Gastroesophageal sphincter (tissue), 4 donors: ENCODE measurements at regions not wholly inside any gene's neighbourhood (a gene's known extent, or its start where the extent isn't known, plus 50 kb on each side); places are given as distances from the start of the nearest gene placed in this dataset.

Experiments
- ATAC-seq: fragments of 150-250 bp; one replicate; pipeline ENCODE4 v1.9.1; 2016; ENCODE audit warnings: mild to moderate bottlenecking, moderate library complexity
- H3K27ac ChIP-seq, 4 donors: fragments of 200-600 bp; sonication (generic) in 3 of 4; 1 replicate in 3 of 4; 2 replicates in 1 of 4; pipeline ENCODE4 v1.5.1; 2016 to 2019
- H3K27me3 ChIP-seq: fragments of 200-600 bp; sonication (generic); one replicate; pipeline ENCODE4 v1.5.1; 2019
- H3K36me3 ChIP-seq, 2 donors: fragments of 200-600 bp; sonication (generic); one replicate each; pipeline ENCODE4 v1.5.1; 2019; ENCODE audit warnings: control low read depth in 1 of 2
- H3K4me1 ChIP-seq, 3 donors: fragments of 200-600 bp; sonication (generic); 1 replicate in 2 of 3; 2 replicates in 1 of 3; pipeline ENCODE4 v1.5.1; 2016 to 2019; ENCODE audit warnings: control low read depth in 2 of 3
- H3K4me3 ChIP-seq, 2 donors: fragments of 200-600 bp; sonication (generic); one replicate each; pipeline ENCODE4 v1.5.1; 2019; ENCODE audit warnings: mild to moderate bottlenecking in 1 of 2, moderate library complexity in 1 of 2
- H3K9me3 ChIP-seq, 3 donors: fragments of 200-600 bp; sonication (generic); one replicate each; pipeline ENCODE4 v1.5.1; 2017 to 2019; ENCODE audit warnings: control low read depth in 2 of 3
- EP300 ChIP-seq: sonication (generic); formaldehyde crosslinking; IDR thresholded peaks from one replicate; pipeline ENCODE4 v1.6.1; 2017; ENCODE audit warnings: antibody characterized with exemption, mild to moderate bottlenecking
- POLR2A ChIP-seq, 2 donors: fragments of 450-650 bp; IDR thresholded peaks; one replicate each; pipeline ENCODE4 v1.6.1; 2017; ENCODE audit warnings: antibody characterized with exemption in 2 of 2, mild to moderate bottlenecking in 2 of 2, moderate library complexity in 1 of 2
- POLR2AphosphoS5 ChIP-seq: sonication (generic); formaldehyde crosslinking; IDR thresholded peaks from one replicate; pipeline ENCODE4 v1.6.1; 2017; ENCODE audit warnings: antibody characterized with exemption
- WGBS, 2 donors: methylation state at CpG; one replicate each; pipeline ENCODE4 v1.1.5; 2018; ENCODE audit warnings: low coverage in 1 of 2; 5-methylcytosine and 5-hydroxymethylcytosine counted together
- TF ChIP-seq, protein P1 (sequence below), 4 experiments: fragments of 200-600 bp in 2 of 4; fragments of 450-650 bp in 2 of 4; sonication (generic) in 1 of 4; IDR thresholded peaks; one replicate each; pipeline ENCODE4 v1.5.1; 2017 to 2019; ENCODE audit warnings: antibody characterized with exemption in 4 of 4, mild to moderate bottlenecking in 2 of 4, moderate library complexity in 2 of 4

DNA sequence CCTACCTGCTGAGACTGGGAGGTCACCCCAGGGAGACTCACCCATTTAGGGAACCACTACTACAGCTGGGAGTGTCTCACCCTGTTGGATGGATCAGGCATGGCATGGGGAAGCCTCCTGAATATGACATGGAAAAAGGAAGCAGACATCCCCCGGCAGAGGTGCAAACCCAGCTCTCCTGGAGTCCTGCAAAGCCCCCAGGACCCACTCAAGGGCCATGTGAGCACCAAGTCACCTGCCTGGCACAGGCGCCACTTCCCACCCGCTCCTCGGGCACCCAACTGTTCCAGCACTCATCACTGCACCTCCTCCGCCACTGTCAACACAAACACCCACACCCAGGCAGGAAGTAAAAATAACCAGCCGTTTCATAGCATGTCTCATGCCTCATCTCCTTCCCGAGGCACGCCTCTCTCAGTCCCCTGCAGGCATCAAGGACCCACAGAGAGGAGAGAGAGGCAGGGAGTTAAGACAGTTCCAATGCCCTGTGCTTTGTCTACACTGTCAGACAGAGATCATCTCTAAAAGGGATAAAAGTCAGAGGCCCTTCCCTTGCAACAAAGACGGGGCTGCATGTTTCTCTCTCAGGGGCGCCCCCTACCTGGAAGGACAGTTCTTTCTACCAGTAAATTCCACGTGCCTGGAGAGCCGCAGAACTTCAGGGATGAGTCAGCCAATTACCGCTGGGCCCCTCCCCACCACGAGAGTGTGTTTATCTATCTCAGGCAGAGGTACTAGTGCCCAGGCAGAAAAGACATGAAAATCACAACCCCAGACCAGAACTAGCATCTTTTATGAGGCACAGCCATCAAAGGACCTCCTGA is 150.1 kb upstream of the SOD1 start:
- no peak overlapping the region for H3K4me3 ChIP-seq
- WGBS, 2 donors: 80% methylated on average over 5 of the region's 14 CpGs; no CpG with 5 or more reads in 1 of the 2 donors
- H3K36me3 ChIP-seq: no peaks in the 10 kb centered on the region
- no peaks in the 10 kb centered on the region for H3K9me3 ChIP-seq
- TF ChIP-seq POLR2A (IDR thresholded peaks at IDR 0.05) (no peak), EP300 (no peak), POLR2AphosphoS5 (no peak)
- TF ChIP-seq, protein P1, sequence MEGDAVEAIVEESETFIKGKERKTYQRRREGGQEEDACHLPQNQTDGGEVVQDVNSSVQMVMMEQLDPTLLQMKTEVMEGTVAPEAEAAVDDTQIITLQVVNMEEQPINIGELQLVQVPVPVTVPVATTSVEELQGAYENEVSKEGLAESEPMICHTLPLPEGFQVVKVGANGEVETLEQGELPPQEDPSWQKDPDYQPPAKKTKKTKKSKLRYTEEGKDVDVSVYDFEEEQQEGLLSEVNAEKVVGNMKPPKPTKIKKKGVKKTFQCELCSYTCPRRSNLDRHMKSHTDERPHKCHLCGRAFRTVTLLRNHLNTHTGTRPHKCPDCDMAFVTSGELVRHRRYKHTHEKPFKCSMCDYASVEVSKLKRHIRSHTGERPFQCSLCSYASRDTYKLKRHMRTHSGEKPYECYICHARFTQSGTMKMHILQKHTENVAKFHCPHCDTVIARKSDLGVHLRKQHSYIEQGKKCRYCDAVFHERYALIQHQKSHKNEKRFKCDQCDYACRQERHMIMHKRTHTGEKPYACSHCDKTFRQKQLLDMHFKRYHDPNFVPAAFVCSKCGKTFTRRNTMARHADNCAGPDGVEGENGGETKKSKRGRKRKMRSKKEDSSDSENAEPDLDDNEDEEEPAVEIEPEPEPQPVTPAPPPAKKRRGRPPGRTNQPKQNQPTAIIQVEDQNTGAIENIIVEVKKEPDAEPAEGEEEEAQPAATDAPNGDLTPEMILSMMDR (IDR thresholded peaks at IDR 0.05): no peak
- no peak overlapping the region for H3K27ac ChIP-seq
- peaks cover 5% of the 10 kb centered on the region for H3K27me3 ChIP-seq
- H3K4me1 ChIP-seq: no peaks in the 10 kb centered on the region
- no peak for ATAC-seq

DNA sequence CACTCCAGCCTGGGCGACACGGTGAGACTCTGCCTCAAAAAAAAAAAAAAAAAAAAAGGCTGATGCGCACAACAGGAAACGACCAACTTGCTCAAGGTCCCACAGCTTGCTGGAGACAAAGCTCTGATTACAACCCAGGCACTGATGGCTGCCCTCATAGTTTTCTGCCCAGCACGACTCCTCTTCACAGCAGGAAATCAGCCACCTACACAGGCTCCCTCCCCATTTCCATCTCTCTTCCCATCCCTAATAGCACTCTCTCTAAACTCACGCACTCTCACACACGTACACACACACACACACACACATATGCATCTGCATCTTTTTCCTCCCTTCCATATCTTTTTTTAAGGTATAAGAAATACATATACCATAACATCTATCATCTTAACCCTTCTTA is 153.5 kb upstream of the SOD1 start:
- Histone ChIP-seq H3K27ac (no peak overlapping the region), H3K27me3 (no peaks in the 10 kb centered on the region), H3K36me3 (no peaks in the 10 kb centered on the region), H3K4me3 (no peak overlapping the region), H3K9me3 (no peaks in the 10 kb centered on the region), H3K4me1 (no peaks in the 10 kb centered on the region)
- ATAC-seq: no peak
- TF ChIP-seq EP300 (no peak), POLR2A (IDR thresholded peaks at IDR 0.05) (no peak)
- WGBS, 2 donors: 78% methylated on average over 3 to 7 of the region's 7 CpGs

GRCh38 chr21:31503939-31504338 is 155.6 kb upstream of the SOD1 start:
- WGBS, 2 donors: 94% methylated on average over 3 of the region's 3 CpGs; no CpG with 5 or more reads in 1 of the 2 donors
- TF ChIP-seq POLR2A (IDR thresholded peaks at IDR 0.05) (no peak), POLR2AphosphoS5 (no peak), EP300 (no peak)
- TF ChIP-seq, protein P1 (IDR thresholded peaks at IDR 0.05): no peak
- H3K27me3 ChIP-seq: no peaks in the 10 kb centered on the region
- H3K36me3 ChIP-seq: no peaks in the 10 kb centered on the region
- no peaks in the 10 kb centered on the region for H3K4me1 ChIP-seq
- no peak overlapping the region for H3K27ac ChIP-seq
- no peak overlapping the region for H3K4me3 ChIP-seq
- H3K9me3 ChIP-seq: no peaks in the 10 kb centered on the region
- no peak for ATAC-seq

- no peaks in the 10 kb centered on the region for H3K4me1 ChIP-seq
- ATAC-seq: no peak
- H3K4me3 ChIP-seq: no peak overlapping the region
- TF ChIP-seq, protein P1 (IDR thresholded peaks at IDR 0.05): no peak
- TF ChIP-seq POLR2AphosphoS5 (no peak), EP300 (no peak), POLR2A (IDR thresholded peaks at IDR 0.05) (no peak)
- WGBS, 2 donors: 75 to 83% methylated on average over 1 to 2 of the region's 2 CpGs
- no peak overlapping the region for H3K27ac ChIP-seq
- H3K27me3 ChIP-seq: no peaks in the 10 kb centered on the region
- H3K9me3 ChIP-seq: no peaks in the 10 kb centered on the region
- H3K36me3 ChIP-seq: no peaks in the 10 kb centered on the region
These were observed 156.0 kb upstream of the SOD1 start for GRCh38 chr21:31503467-31503866.

DNA sequence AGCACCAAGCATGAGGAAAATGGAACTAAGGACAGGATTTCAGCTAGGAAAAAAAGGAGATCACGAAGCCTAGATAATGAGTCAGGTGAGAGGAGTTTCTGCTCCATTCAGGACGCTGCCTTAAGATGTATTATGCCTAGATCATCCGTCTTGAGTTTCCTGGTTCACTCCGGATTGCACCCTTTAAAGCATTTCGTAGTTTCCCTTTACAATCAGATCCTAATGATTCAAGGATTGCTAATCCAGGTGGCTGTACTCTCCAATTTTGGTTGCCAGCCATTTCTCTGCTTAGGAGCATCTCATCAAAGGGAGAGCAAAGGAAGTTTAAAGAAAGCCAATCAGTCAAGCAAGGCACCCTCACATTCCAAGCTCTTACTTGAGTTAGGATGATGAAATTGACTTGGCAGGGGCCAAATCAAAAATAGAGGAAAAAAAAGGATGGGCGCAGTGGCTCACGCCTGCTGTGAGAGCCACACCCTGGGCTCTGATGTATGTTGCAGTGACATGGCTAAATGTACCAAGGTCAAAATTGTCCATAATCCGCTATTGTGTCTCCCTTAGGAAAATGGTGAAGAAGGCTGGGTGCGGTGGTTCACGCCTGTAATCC is 156.9 kb upstream of the SOD1 start:
- Histone ChIP-seq H3K36me3 (no peaks in the 10 kb centered on the region), H3K4me1 (no peaks in the 10 kb centered on the region), H3K4me3 (no peak overlapping the region), H3K27ac (no peak overlapping the region), H3K9me3 (no peaks in the 10 kb centered on the region), H3K27me3 (no peaks in the 10 kb centered on the region)
- 87 to 92% methylated on average over 3 to 10 of the region's 10 CpGs for WGBS, 2 donors
- TF ChIP-seq, protein P1 (IDR thresholded peaks at IDR 0.05): no peak
- TF ChIP-seq POLR2A (IDR thresholded peaks at IDR 0.05): no peak
- TF ChIP-seq EP300: no peak
- TF ChIP-seq POLR2AphosphoS5: no peak
- ATAC-seq: no peak
